Natural killer cell (primary cell): ENCODE measurements at regions not wholly inside any gene's neighbourhood (a gene's known extent, or its start where the extent isn't known, plus 50 kb on each side); places are given as distances from the start of the nearest gene placed in this dataset.

ENCODE experiments used
- ATAC-seq, 3 donors: fragments of 150-1000 bp in 2 of 3; fragments of 200-7000 bp in 1 of 3; cut with Tn5 transposase; 1 replicate in 1 of 3; 2 replicates in 2 of 3; pipeline ENCODE4 v1.10.0; 2021; ENCODE audit warnings: mild to moderate bottlenecking in 2 of 3, moderate library complexity in 2 of 3
- DNase-seq, 2 donors: peaks; one replicate each; pipeline versions ENCODE4 v3.0.0 to v3.0.0-alpha.2; 2013 to 2021; ENCODE audit warnings: mixed read lengths in 1 of 2
- H3K27ac ChIP-seq: one replicate; pipeline ENCODE4 v1.5.1; 2013; ENCODE audit warnings: mild to moderate bottlenecking, low read length
- H3K27me3 ChIP-seq: one replicate; pipeline ENCODE4 v1.6.1; 2013; ENCODE audit warnings: low read length; ENCODE audit not compliant: control insufficient read depth, insufficient read depth
- H3K36me3 ChIP-seq: one replicate; pipeline ENCODE4 v1.6.1; 2013; ENCODE audit warnings: low read length; ENCODE audit not compliant: control insufficient read depth, insufficient read depth
- H3K4me1 ChIP-seq: one replicate; pipeline ENCODE4 v1.6.1; 2013; ENCODE audit warnings: low read length; ENCODE audit not compliant: control insufficient read depth, insufficient read depth
- H3K4me3 ChIP-seq: one replicate; pipeline ENCODE4 v1.5.1; 2013; ENCODE audit warnings: low read length
- H3K9me3 ChIP-seq: one replicate; pipeline ENCODE4 v1.6.1; 2013; ENCODE audit warnings: low read length; ENCODE audit not compliant: control insufficient read depth, insufficient read depth
- H3K27ac Mint-ChIP-seq, 2 donors: one replicate each; pipeline ENCODE4 v1.8.0; 2022; ENCODE audit warnings: mild to moderate bottlenecking in 2 of 2, mixed read lengths in 2 of 2, moderate library complexity in 1 of 2
- H3K27me3 Mint-ChIP-seq, 2 donors: one replicate each; pipeline ENCODE4 v1.8.0; 2022; ENCODE audit warnings: low read depth in 2 of 2, mixed read lengths in 2 of 2
- H3K36me3 Mint-ChIP-seq: one replicate; pipeline ENCODE4 v1.8.0; 2022; ENCODE audit warnings: mixed read lengths
- H3K4me1 Mint-ChIP-seq, 2 donors: one replicate each; pipeline ENCODE4 v1.8.0; 2022; ENCODE audit warnings: mixed read lengths in 2 of 2
- H3K4me3 Mint-ChIP-seq: one replicate; pipeline ENCODE4 v1.8.0; 2022; ENCODE audit warnings: mild to moderate bottlenecking, moderate library complexity, mixed read lengths
- H3K9me3 Mint-ChIP-seq, 2 donors: one replicate each; pipeline ENCODE4 v1.8.0; 2022; ENCODE audit warnings: mixed read lengths in 2 of 2
- WGBS: methylation state at CpG from one replicate; pipeline ENCODE4 v1.1.7; 2013; ENCODE audit warnings: missing lambda C conversion rate; ENCODE audit not compliant: insufficient coverage; 5-methylcytosine and 5-hydroxymethylcytosine counted together
- intact Hi-C: fragments of 100-400 bp; cut with micrococcal nuclease; formaldehyde crosslinking; loops from one replicate; pipeline ENCODE4 v1.14.2; 2022
- TF ChIP-seq, protein P1 (sequence below): fragments of 200-600 bp; IDR thresholded peaks from one replicate; pipeline ENCODE4 v1.8.0; 2022; ENCODE audit warnings: antibody characterized with exemption

DNA sequence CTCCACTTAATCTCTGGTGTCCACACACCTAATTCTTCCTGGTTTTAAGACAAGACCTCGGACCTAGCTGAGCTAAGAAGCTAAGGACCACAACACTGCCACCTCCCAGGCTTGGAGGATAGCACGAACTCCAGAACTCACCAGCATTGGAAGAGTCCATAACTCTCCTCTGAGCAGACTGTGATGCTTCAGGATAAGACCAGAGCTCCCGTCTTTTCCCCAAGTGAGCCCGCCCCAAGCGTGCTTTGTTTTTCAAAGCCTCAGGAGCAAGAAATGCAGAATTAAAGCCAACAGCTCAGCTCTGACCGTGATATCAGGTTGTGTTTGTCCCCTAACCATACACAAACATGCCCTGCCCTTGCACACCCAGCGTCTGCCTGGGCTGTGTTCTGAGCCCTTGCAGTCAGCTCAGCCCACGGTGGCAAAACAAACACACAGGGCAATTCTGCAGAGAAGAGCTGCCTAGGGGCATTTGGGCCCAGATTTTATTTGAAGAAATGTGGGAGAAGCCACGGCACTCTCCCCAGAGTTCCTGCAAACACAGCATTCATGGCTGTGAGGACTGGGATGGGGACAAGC, 145.4 kb downstream of the WDR11 start:
- DNase-seq (no peak), ATAC-seq (no peak)
- Histone ChIP-seq H3K4me3 (no peak overlapping the region), H3K27ac (no peak overlapping the region), H3K27me3 (no peaks in the 10 kb centered on the region), H3K9me3 (no peaks in the 10 kb centered on the region), H3K4me1 (no peaks in the 10 kb centered on the region), H3K36me3 (no peaks in the 10 kb centered on the region)
- WGBS = 81% methylated on average over 9 of the region's 9 CpGs
- intact Hi-C loops = no loop called here
- H3K4me3 Mint-ChIP-seq = no peak overlapping the region
- no peak overlapping the region for H3K27ac Mint-ChIP-seq
- no peaks in the 10 kb centered on the region for H3K36me3 Mint-ChIP-seq
- H3K9me3 Mint-ChIP-seq = peaks cover 3 to 4% of the 10 kb centered on the region in 2 donors
- TF ChIP-seq, protein P1, sequence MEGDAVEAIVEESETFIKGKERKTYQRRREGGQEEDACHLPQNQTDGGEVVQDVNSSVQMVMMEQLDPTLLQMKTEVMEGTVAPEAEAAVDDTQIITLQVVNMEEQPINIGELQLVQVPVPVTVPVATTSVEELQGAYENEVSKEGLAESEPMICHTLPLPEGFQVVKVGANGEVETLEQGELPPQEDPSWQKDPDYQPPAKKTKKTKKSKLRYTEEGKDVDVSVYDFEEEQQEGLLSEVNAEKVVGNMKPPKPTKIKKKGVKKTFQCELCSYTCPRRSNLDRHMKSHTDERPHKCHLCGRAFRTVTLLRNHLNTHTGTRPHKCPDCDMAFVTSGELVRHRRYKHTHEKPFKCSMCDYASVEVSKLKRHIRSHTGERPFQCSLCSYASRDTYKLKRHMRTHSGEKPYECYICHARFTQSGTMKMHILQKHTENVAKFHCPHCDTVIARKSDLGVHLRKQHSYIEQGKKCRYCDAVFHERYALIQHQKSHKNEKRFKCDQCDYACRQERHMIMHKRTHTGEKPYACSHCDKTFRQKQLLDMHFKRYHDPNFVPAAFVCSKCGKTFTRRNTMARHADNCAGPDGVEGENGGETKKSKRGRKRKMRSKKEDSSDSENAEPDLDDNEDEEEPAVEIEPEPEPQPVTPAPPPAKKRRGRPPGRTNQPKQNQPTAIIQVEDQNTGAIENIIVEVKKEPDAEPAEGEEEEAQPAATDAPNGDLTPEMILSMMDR = no peak
- no peaks in the 10 kb centered on the region for H3K4me1 Mint-ChIP-seq
- peaks cover 0 to 3% of the 10 kb centered on the region in 2 donors for H3K27me3 Mint-ChIP-seq

DNA sequence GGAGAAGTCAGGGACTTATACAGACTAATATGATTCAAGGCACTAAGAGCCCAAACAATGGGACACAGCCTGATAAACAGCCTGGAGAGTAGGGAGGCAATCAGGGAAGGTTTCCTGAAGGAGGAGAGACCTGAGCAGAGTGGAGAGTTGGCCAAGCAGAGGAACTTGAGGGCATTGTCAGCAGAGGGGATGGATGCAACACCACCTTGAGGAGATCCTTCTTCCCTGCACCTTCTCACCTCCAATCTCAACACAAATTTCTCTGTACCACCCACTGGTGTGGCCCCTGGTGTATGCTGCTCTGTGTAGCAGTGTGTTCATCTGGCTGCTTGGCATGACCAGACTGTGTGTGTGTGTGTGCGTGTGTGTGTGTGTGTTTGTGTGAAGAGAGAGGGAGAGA, 146.2 kb downstream of the WDR11 start:
- intact Hi-C loops = no loop called here
- Mint-ChIP-seq H3K4me1 (no peaks in the 10 kb centered on the region), H3K36me3 (no peaks in the 10 kb centered on the region), H3K27me3 (peaks cover 0 to 3% of the 10 kb centered on the region in 2 donors), H3K27ac (no peak overlapping the region), H3K4me3 (no peak overlapping the region), H3K9me3 (peaks cover 3 to 4% of the 10 kb centered on the region in 2 donors)
- Histone ChIP-seq H3K4me1 (no peaks in the 10 kb centered on the region), H3K27ac (no peak overlapping the region), H3K27me3 (no peaks in the 10 kb centered on the region), H3K9me3 (no peaks in the 10 kb centered on the region), H3K4me3 (no peak overlapping the region), H3K36me3 (no peaks in the 10 kb centered on the region)
- DNase-seq (no peak), ATAC-seq (peak in 1 of 3 donors; percentile 33)
- WGBS = no CpG with 5 or more reads among the region's 1 CpG
- TF ChIP-seq, protein P1 = no peak

DNA sequence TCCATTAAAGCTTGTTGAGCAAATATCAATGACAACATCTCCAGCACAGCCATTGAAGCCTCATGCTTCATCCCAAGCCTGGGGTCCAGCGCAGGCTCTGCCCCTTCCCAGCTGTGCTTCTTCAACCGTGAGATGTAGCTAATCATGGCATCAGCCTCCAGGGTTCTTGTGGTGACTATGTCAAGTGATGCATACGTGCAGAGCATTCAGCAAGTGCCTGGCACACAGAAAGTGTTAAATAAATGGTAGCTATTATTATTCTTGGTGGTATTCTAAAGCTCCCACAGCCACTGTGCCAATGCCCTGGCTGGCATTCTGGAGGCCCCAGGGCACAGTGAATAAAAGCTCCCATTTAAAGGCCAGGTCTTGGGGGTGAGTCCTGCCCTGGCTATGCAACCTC, 146.6 kb downstream of the WDR11 start:
- TF ChIP-seq, protein P1 = no peak
- Mint-ChIP-seq H3K27me3 (peaks cover 0 to 3% of the 10 kb centered on the region in 2 donors), H3K27ac (no peak overlapping the region), H3K4me3 (no peak overlapping the region), H3K36me3 (no peaks in the 10 kb centered on the region), H3K4me1 (no peaks in the 10 kb centered on the region), H3K9me3 (peaks cover 3 to 4% of the 10 kb centered on the region in 2 donors)
- WGBS = 50% methylated on average over 3 of the region's 3 CpGs
- H3K27ac ChIP-seq = no peak overlapping the region
- intact Hi-C loops = no loop called here
- no peaks in the 10 kb centered on the region for H3K36me3 ChIP-seq
- no peak for ATAC-seq
- H3K4me3 ChIP-seq = no peak overlapping the region
- no peak for DNase-seq
- H3K4me1 ChIP-seq = no peaks in the 10 kb centered on the region
- no peaks in the 10 kb centered on the region for H3K27me3 ChIP-seq
- H3K9me3 ChIP-seq = no peaks in the 10 kb centered on the region

DNA sequence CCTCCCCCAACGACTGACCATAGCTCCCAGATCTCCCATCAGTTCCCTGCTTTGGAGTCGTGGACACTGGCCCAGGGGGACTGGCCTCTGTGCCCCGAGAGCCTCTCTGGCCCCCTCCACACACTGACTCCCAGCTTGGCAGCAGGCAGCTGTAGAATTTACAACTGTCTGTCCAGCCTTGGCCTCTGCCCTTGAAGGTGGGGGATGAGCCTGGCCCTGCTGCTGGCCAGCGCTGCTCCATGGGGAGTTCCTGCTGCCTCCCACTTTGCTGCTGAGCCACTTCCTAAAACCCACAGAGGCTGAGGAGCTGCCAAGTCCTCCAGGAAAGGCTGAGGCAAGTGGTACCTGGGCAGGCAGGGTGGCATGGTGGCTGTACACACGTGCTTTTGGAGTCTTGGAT, 147.1 kb downstream of the WDR11 start:
- Histone ChIP-seq H3K27ac (no peak overlapping the region), H3K4me1 (no peaks in the 10 kb centered on the region), H3K27me3 (no peaks in the 10 kb centered on the region), H3K9me3 (no peaks in the 10 kb centered on the region), H3K36me3 (no peaks in the 10 kb centered on the region), H3K4me3 (no peak overlapping the region)
- Mint-ChIP-seq H3K4me1 (no peaks in the 10 kb centered on the region), H3K4me3 (no peak overlapping the region), H3K27me3 (peaks cover 0 to 3% of the 10 kb centered on the region in 2 donors), H3K36me3 (no peaks in the 10 kb centered on the region), H3K27ac (no peak overlapping the region), H3K9me3 (peaks cover under 1 to 4% of the 10 kb centered on the region in 2 donors)
- WGBS = 81% methylated on average over 5 of the region's 5 CpGs
- intact Hi-C loops = no loop called here
- ATAC-seq (no peak), DNase-seq (no peak)
- TF ChIP-seq, protein P1 = no peak
